Heart left ventricle (tissue), 16 donors: ENCODE measurements at regions not wholly inside any gene's neighbourhood (a gene's known extent, or its start where the extent isn't known, plus 50 kb on each side); places are given as distances from the start of the nearest gene placed in this dataset.
"Not testable (repeated sequence)": the region's sequence is repeated elsewhere in the genome, so short reads cannot be mapped to it uniquely, and the experiment has no call there.

Source experiments
- ATAC-seq, 4 donors: fragments of 200-7000 bp; cut with Tn5 transposase; one replicate each; pipeline ENCODE4 v1.9.1; 2020 to 2022; ENCODE audit warnings: moderate library complexity in 4 of 4, mild to moderate bottlenecking in 3 of 4, moderate number of reproducible peaks in 1 of 4
- DNase-seq, 5 donors: peaks; one replicate each; pipeline ENCODE4 v3.0.0-alpha.2; 2020
- H3K27ac ChIP-seq, 12 donors: fragments of 200-600 bp; sonication (generic) in 4 of 12; one replicate each; pipeline versions ENCODE4 v1.5.0 to v1.8.0; 2016 to 2022; ENCODE audit warnings: mild to moderate bottlenecking in 2 of 12
- H3K27me3 ChIP-seq, 9 donors: fragments of 200-600 bp; sonication (generic) in 2 of 9; one replicate each; pipeline versions ENCODE4 v1.5.1 to v1.8.0; 2016 to 2022; ENCODE audit warnings: mild to moderate bottlenecking in 3 of 9
- H3K36me3 ChIP-seq, 9 donors: fragments of 200-600 bp; sonication (generic) in 2 of 9; one replicate each; pipeline versions ENCODE4 v1.5.0 to v1.8.0; 2018 to 2022; ENCODE audit warnings: mild to moderate bottlenecking in 2 of 9
- H3K4me1 ChIP-seq, 12 donors: fragments of 200-600 bp; sonication (generic) in 4 of 12; one replicate each; pipeline versions ENCODE4 v1.5.0 to v1.8.0; 2016 to 2022; ENCODE audit warnings: mild to moderate bottlenecking in 3 of 12
- H3K4me3 ChIP-seq, 12 donors: fragments of 200-600 bp; sonication (generic) in 4 of 12; one replicate each; pipeline versions ENCODE4 v1.5.0 to v1.8.0; 2017 to 2022; ENCODE audit warnings: mild to moderate bottlenecking in 9 of 12, moderate library complexity in 4 of 12
- H3K9me3 ChIP-seq, 12 donors: fragments of 200-600 bp; sonication (generic) in 4 of 12; one replicate each; pipeline versions ENCODE4 v1.5.0 to v1.8.0; 2016 to 2022; ENCODE audit warnings: mild to moderate bottlenecking in 1 of 12
- POLR2A ChIP-seq, 2 donors: fragments of 450-650 bp; IDR thresholded peaks; one replicate each; pipeline ENCODE4 v1.6.1; 2017; ENCODE audit warnings: antibody characterized with exemption in 2 of 2, mild to moderate bottlenecking in 2 of 2, moderate library complexity in 2 of 2
- WGBS, 4 donors: extraction: QIAGEN DNeasy Blood & Tissue Kit in 2 of 4; methylation state at CpG; one replicate each; pipeline versions ENCODE4 v1.1.5 to v1.1.7; 2013 to 2018; 5-methylcytosine and 5-hydroxymethylcytosine counted together
- intact Hi-C, 10 donors: fragments of 100-400 bp; cut with DNase I; formaldehyde crosslinking; loops; one replicate each; pipeline versions ENCODE4 v1.11.1 to v1.14.2; 2022
- TF ChIP-seq, protein P1 (sequence below), 12 donors: fragments of 200-600 bp; sonication (generic) in 4 of 12; IDR thresholded peaks; one replicate each; pipeline versions ENCODE4 v1.5.0 to v1.8.0; 2018 to 2022; ENCODE audit warnings: antibody characterized with exemption in 12 of 12, mild to moderate bottlenecking in 5 of 12
- donor health status: ischemic (EF 13 %, LVEDD 7.1; RV severe dilation, severe dysfunction).
- donor health status: healthy with polysubstance abuse.
- donor health status: DM: no; HTN: yes; CAD: no.
- donor health status: DM: no; HTN: no; CAD: no.
- donor health status: ischemic (EF 25% LVEDD 6.9; RV normal size, moderate dysfunction).
- donor health status: ischemic (EF 25% LVEDD 5.7; RV mildly dilated, moderate dysfunction).
- donor health status: healthy.
- donor health status: DM: yes; HTN: yes; CAD: no.
- donor health status: ischemic (EF 35%, LVEDD 5.7; RV mildly dilated, moderate dysfunction).
- donor health status: nonischemic (EF 11% LVEDD 7.7; RV severe dilation, severe dysfunction).
- donor health status: DM: yes; HTN: yes; CAD: no.
- donor health status: PGD.
- donor health status: ischemic (EF 29% LVEDD 5.4; RV normal size, mild dysfunction).
- donor health status: nonischemic (EF 23%, LVEDD 6.1; RV moderate dilation, normal function).

DNA sequence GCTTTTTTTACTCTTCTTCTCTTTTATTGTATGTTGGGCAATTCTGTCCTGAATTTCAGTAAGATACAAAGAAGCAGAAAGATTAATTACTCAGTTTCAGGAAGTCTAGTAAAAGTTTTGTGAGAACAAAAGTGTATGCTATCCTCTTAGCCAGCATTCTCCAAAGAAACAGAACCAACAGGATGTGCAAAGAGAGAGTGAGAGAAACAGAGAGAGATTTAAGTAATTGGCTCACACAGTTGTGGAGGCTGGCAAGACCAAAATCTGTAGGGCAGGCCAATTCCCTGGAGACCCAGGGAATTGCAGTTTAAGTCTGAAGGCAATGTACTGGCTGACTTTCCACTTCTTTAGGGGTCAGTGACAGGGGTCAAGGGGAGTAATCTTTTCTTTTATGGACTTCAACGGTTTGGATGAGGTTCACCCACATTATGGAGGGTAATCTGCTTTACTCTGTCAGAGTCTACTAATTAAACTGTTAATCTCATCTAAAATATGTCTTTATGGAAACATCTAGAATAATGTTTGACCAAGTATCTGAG is 59.2 kb upstream of the SLC39A8 start:
- whole genome bisulfite sequencing, 4 donors = 30 to 44% (median 38%) methylated on average over 1 of the region's 1 CpG
- intact Hi-C loops = no loop called here
- Histone ChIP-seq H3K4me3 (no peak overlapping the region), H3K27me3 (no peaks in the 10 kb centered on the region), H3K4me1 (peaks cover 0 to 27% (median 0%) of the 10 kb centered on the region in 12 donors), H3K36me3 (no peaks in the 10 kb centered on the region), H3K27ac (peak overlapping the region in 1 of 12 donors; percentile 2), H3K9me3 (no peaks in the 10 kb centered on the region)
- no peak for TF ChIP-seq POLR2A (IDR thresholded peaks at IDR 0.05)
- TF ChIP-seq, protein P1, sequence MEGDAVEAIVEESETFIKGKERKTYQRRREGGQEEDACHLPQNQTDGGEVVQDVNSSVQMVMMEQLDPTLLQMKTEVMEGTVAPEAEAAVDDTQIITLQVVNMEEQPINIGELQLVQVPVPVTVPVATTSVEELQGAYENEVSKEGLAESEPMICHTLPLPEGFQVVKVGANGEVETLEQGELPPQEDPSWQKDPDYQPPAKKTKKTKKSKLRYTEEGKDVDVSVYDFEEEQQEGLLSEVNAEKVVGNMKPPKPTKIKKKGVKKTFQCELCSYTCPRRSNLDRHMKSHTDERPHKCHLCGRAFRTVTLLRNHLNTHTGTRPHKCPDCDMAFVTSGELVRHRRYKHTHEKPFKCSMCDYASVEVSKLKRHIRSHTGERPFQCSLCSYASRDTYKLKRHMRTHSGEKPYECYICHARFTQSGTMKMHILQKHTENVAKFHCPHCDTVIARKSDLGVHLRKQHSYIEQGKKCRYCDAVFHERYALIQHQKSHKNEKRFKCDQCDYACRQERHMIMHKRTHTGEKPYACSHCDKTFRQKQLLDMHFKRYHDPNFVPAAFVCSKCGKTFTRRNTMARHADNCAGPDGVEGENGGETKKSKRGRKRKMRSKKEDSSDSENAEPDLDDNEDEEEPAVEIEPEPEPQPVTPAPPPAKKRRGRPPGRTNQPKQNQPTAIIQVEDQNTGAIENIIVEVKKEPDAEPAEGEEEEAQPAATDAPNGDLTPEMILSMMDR (IDR thresholded peaks at IDR 0.05) = no peak
- ATAC-seq (no peak), DNase-seq (no peak)

DNA sequence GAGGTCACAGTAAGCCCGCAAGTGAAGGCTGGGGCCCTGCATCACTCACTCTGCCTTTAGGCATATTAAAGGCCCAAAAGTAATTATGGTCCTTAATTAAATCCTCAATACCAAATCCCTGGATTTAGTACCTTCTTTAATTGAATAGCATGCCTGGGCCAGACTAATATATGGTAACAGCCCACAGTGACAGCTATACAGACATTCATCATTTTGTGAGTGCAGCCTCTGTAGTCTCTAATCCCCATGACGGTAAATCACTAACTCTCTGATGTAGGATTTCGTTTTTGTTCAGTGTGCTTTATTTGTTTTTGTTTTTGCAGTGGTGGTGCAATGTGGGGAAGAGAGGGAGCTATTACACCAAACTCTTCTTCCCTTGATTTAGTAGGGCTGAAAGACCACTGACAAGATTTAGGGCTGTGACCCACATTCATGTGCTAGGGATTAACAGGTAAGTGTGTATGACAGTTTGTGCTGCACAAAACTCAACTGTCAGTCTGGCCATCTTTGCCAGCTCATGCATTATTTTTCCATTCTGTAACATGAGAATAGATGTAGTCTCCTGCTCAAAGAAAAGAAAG is 60.6 kb upstream of the SLC39A8 start:
- TF ChIP-seq POLR2A (IDR thresholded peaks at IDR 0.05) = no peak
- TF ChIP-seq, protein P1 (IDR thresholded peaks at IDR 0.05) = no peak
- Histone ChIP-seq H3K9me3 (no peaks in the 10 kb centered on the region), H3K4me1 (peaks cover 0 to 27% (median 0%) of the 10 kb centered on the region in 12 donors), H3K27me3 (no peaks in the 10 kb centered on the region), H3K4me3 (no peak overlapping the region), H3K27ac (no peak overlapping the region), H3K36me3 (no peaks in the 10 kb centered on the region)
- DNase-seq (no peak), ATAC-seq (no peak)
- intact Hi-C loops = no loop called here
- WGBS, 4 donors = 84 to 93% (median 88%) methylated on average over 3 of the region's 3 CpGs

DNA sequence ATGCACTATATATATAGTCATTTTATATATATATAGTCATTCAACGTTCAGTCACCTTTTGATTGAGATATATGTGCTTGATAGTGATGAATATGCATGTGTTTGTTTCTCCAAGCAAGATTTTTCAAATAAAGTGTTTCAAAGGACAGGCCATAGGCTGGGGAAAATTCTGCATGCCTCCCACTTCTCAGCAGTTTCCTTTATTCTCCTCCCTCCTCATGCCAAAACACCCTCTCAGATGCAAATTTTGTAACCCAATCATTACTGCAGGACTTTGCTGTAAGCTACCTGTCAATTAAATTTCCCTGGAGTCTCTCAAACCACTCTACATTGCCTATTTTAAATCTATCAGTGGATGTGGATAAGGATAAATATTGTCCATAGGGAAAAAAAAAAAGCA is 65.6 kb upstream of the SLC39A8 start:
- H3K27ac ChIP-seq, H3K36me3 ChIP-seq, intact Hi-C loops, H3K4me1 ChIP-seq, H3K9me3 ChIP-seq, DNase-seq, H3K27me3 ChIP-seq, ATAC-seq, H3K4me3 ChIP-seq: not testable (repeated sequence)
- WGBS, 4 donors = 81 to 92% (median 87%) methylated on average over 1 of the region's 1 CpG

DNA sequence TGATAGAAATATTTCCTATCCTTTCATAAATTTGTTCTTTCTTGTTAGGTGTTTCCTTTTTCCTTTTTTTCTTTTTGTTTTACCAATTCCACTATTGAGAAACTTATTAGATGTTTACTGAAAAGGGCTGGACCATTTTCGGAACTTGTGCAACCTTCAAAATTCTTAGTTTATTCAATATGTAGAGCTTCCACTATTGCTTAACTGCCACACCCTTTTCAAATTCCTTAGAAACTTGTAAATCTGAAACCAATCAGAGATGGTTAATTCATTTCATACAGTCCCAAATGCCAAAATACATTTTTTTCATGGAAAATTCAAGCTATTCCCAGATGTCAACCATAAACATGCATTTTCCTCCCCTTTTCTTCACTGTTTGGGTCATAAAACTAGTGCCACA is 66.1 kb upstream of the SLC39A8 start:
- Histone ChIP-seq H3K4me1 (peaks cover 0 to 7% (median 0%) of the 10 kb centered on the region in 12 donors), H3K4me3 (no peak overlapping the region), H3K36me3 (no peaks in the 10 kb centered on the region), H3K9me3 (no peaks in the 10 kb centered on the region), H3K27me3 (no peaks in the 10 kb centered on the region), H3K27ac (no peak overlapping the region)
- WGBS, 4 donors = 87 to 99% (median 92%) methylated on average over 1 of the region's 1 CpG
- DNase-seq = no peak
- no peak for ATAC-seq
- TF ChIP-seq, protein P1 (IDR thresholded peaks at IDR 0.05) = no peak
- intact Hi-C loops = no loop called here

DNA sequence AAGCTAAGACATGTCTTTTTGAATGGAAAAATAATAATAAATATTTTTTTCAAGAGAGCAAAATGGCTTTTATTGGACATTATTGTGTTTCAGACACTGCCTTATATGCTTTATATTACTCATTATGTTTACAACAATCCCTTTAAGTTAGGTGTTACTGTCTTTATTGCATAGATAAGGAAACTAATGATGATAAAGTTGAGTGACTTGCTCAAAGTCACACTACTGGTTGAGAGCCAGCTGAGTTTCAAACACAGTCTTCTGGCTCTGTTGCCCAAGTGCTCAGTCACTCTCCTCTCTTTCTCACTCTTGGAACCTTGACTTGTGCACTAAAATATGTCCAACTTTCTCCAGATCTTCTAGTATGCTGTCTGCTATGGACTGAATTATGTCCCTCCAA is 71.5 kb upstream of the SLC39A8 start:
- no peak overlapping the region for H3K4me3 ChIP-seq
- H3K36me3 ChIP-seq = no peaks in the 10 kb centered on the region
- H3K27me3 ChIP-seq = no peaks in the 10 kb centered on the region
- H3K4me1 ChIP-seq = peaks cover 0 to 7% (median 0%) of the 10 kb centered on the region in 12 donors
- intact Hi-C loops = no loop called here
- DNase-seq (no peak), ATAC-seq (no peak)
- no peak overlapping the region for H3K27ac ChIP-seq
- H3K9me3 ChIP-seq = no peaks in the 10 kb centered on the region
- no peak for TF ChIP-seq POLR2A (IDR thresholded peaks at IDR 0.05)
- TF ChIP-seq, protein P1 (IDR thresholded peaks at IDR 0.05) = no peak
